OCI-LY1 (cell line): ENCODE measurements at regions not wholly inside any gene's neighbourhood (a gene's known extent, or its start where the extent isn't known, plus 50 kb on each side); places are given as distances from the start of the nearest gene placed in this dataset.

ENCODE experiments used
- H2AFZ ChIP-seq: fragments of 200-600 bp; sonication (generic), shearing (Covaris generic); 2 replicates; pipeline ENCODE4 v1.6.0; 2014; ENCODE audit warnings: antibody characterized with exemption, mild to moderate bottlenecking, low read length
- H3F3A ChIP-seq: fragments of 200-600 bp; sonication (generic), shearing (Covaris generic); 2 replicates; pipeline ENCODE4 v1.6.0; 2014; ENCODE audit warnings: mild to moderate bottlenecking, antibody characterized with exemption, low read length, moderate library complexity; ENCODE audit not compliant: insufficient read depth
- H3K27ac ChIP-seq: fragments of 200-600 bp; sonication (generic); 2 replicates; pipeline ENCODE4 v1.5.1; 2014; ENCODE audit warnings: low read length, mixed run types, mild to moderate bottlenecking, low read depth; ENCODE audit not compliant: poor library complexity, severe bottlenecking
- H3K27me3 ChIP-seq: fragments of 200-600 bp; sonication (generic); 2 replicates; pipeline ENCODE4 v1.6.0; 2014; ENCODE audit warnings: antibody characterized with exemption, mild to moderate bottlenecking, low read length, moderate library complexity; ENCODE audit not compliant: insufficient read depth
- H3K36me3 ChIP-seq: fragments of 200-600 bp; sonication (generic); 2 replicates; pipeline ENCODE4 v1.6.1; 2014; ENCODE audit warnings: mild to moderate bottlenecking, antibody characterized with exemption, low read length, moderate library complexity, mixed read lengths; ENCODE audit not compliant: insufficient read depth
- H3K4me1 ChIP-seq: fragments of 200-600 bp; sonication (generic); 2 replicates; pipeline ENCODE4 v1.5.1; 2014; ENCODE audit warnings: mild to moderate bottlenecking, low read length, moderate library complexity; ENCODE audit not compliant: insufficient read depth, severe bottlenecking
- H3K4me2 ChIP-seq: fragments of 200-600 bp; sonication (generic), shearing (Covaris generic); 2 replicates; pipeline ENCODE4 v1.6.1; 2014; ENCODE audit warnings: low read length
- H3K4me3 ChIP-seq: fragments of 200-600 bp; sonication (generic); 2 replicates; pipeline ENCODE4 v1.5.1; 2014; ENCODE audit warnings: low read length, low read depth, mild to moderate bottlenecking, mixed read lengths; ENCODE audit not compliant: poor library complexity, severe bottlenecking
- H3K79me2 ChIP-seq: fragments of 200-600 bp; shearing (Covaris generic); 2 replicates; pipeline ENCODE4 v1.6.1; 2016; ENCODE audit warnings: mixed run types, low read length, mixed read lengths; ENCODE audit not compliant: insufficient read depth
- H3K9ac ChIP-seq: fragments of 200-600 bp; sonication (generic), shearing (Covaris generic); 2 replicates; pipeline ENCODE4 v1.6.1; 2014; ENCODE audit warnings: mild to moderate bottlenecking, low read length, mixed read lengths
- H3K9me2 ChIP-seq: fragments of 200-600 bp; sonication (generic), shearing (Covaris generic); 2 replicates; pipeline ENCODE4 v1.6.1; 2014; ENCODE audit warnings: low read depth, mild to moderate bottlenecking, low read length, mixed read lengths
- H3K9me3 ChIP-seq: fragments of 200-600 bp; shearing (Covaris generic); 2 replicates; pipeline ENCODE4 v1.6.1; 2014; ENCODE audit warnings: low read length, mixed read lengths
- H4K20me1 ChIP-seq: fragments of 200-600 bp; sonication (generic), shearing (Covaris generic); 2 replicates; pipeline ENCODE4 v1.6.0; 2016; ENCODE audit warnings: mild to moderate bottlenecking, low read length; ENCODE audit not compliant: insufficient read depth
- CTCF ChIP-seq: fragments of 200-600 bp; sonication (generic), shearing (Covaris generic); IDR thresholded peaks from 2 replicates; pipeline ENCODE4 v1.5.1; 2017; ENCODE audit warnings: mild to moderate bottlenecking, antibody characterized with exemption, low read length, moderate library complexity, mixed read lengths
- EZH2 ChIP-seq: fragments of 200-600 bp; sonication (generic), shearing (Covaris generic); IDR thresholded peaks from 2 replicates; pipeline ENCODE4 v1.8.0; 2017; ENCODE audit warnings: borderline replicate concordance, mixed run types, mild to moderate bottlenecking, antibody characterized with exemption, low read length, moderate library complexity, mixed read lengths

- Histone ChIP-seq H2AFZ (no peak overlapping the region), H4K20me1 (no peaks in the 10 kb centered on the region), H3K27me3 (no peaks in the 10 kb centered on the region), H3K4me1 (no peaks in the 10 kb centered on the region), H3K9me2 (no peaks in the 10 kb centered on the region), H3K4me2 (no peak overlapping the region), H3K9ac (no peak overlapping the region), H3K4me3 (no peak overlapping the region), H3K36me3 (no peaks in the 10 kb centered on the region), H3K27ac (no peak overlapping the region), H3F3A (no peaks in the 10 kb centered on the region), H3K9me3 (no peaks in the 10 kb centered on the region), H3K79me2 (no peaks in the 10 kb centered on the region)
- no peak for TF ChIP-seq CTCF
- no peak for TF ChIP-seq EZH2
These were observed 84.3 kb downstream of the COPS8 start for GRCh38 chr2:237170020-237170419.

- no peak overlapping the region for H3K27ac ChIP-seq
- no peak overlapping the region for H3K4me3 ChIP-seq
- H3K9ac ChIP-seq: no peak overlapping the region
- H3K9me3 ChIP-seq: no peaks in the 10 kb centered on the region
- no peaks in the 10 kb centered on the region for H3K27me3 ChIP-seq
- no peaks in the 10 kb centered on the region for H3K79me2 ChIP-seq
- H3K4me2 ChIP-seq: no peak overlapping the region
- no peaks in the 10 kb centered on the region for H3F3A ChIP-seq
- no peaks in the 10 kb centered on the region for H3K36me3 ChIP-seq
- TF ChIP-seq CTCF (no peak), EZH2 (no peak)
- no peaks in the 10 kb centered on the region for H3K4me1 ChIP-seq
- H2AFZ ChIP-seq: no peak overlapping the region
- no peaks in the 10 kb centered on the region for H3K9me2 ChIP-seq
- no peaks in the 10 kb centered on the region for H4K20me1 ChIP-seq
These were observed 85.7 kb downstream of the COPS8 start for GRCh38 chr2:237171396-237171795.

- Histone ChIP-seq H3K4me3 (no peak overlapping the region), H3K27me3 (no peaks in the 10 kb centered on the region), H3K9me3 (no peaks in the 10 kb centered on the region), H3K4me2 (no peak overlapping the region), H3K36me3 (no peaks in the 10 kb centered on the region), H3K9me2 (no peaks in the 10 kb centered on the region), H3F3A (no peaks in the 10 kb centered on the region), H2AFZ (no peak overlapping the region), H3K79me2 (no peaks in the 10 kb centered on the region), H4K20me1 (no peaks in the 10 kb centered on the region), H3K4me1 (no peaks in the 10 kb centered on the region), H3K27ac (no peak overlapping the region), H3K9ac (no peak overlapping the region)
- TF ChIP-seq EZH2 (no peak), CTCF (no peak)
These were observed 86.2 kb downstream of the COPS8 start for GRCh38 chr2:237171881-237172280.
